Mucosa of descending colon (tissue), 3 donors: ENCODE measurements at regions not wholly inside any gene's neighbourhood (a gene's known extent, or its start where the extent isn't known, plus 50 kb on each side); places are given as distances from the start of the nearest gene placed in this dataset.

ENCODE experiments used
- ATAC-seq: fragments of 200-7000 bp; cut with Tn5 transposase; one replicate; pipeline ENCODE4 v1.9.1; 2020; ENCODE audit warnings: mild to moderate bottlenecking, moderate library complexity
- DNase-seq, 3 donors: peaks; one replicate each; pipeline ENCODE4 v3.0.0-alpha.2; 2020
- H3K36me3 ChIP-seq: fragments of 200-600 bp; one replicate; pipeline ENCODE4 v1.8.0; 2021; ENCODE audit warnings: low read depth, mild to moderate bottlenecking
- H3K4me1 ChIP-seq: fragments of 200-600 bp; one replicate; pipeline ENCODE4 v1.8.0; 2021; ENCODE audit warnings: low read depth, mild to moderate bottlenecking
- H3K4me3 ChIP-seq: fragments of 200-600 bp; one replicate; pipeline ENCODE4 v1.8.0; 2021; ENCODE audit warnings: mild to moderate bottlenecking
- H3K9me3 ChIP-seq: fragments of 200-600 bp; one replicate; pipeline ENCODE4 v1.8.0; 2021; ENCODE audit warnings: mild to moderate bottlenecking
- intact Hi-C, 2 donors: fragments of 100-400 bp; cut with DNase I in 1 of 2; cut with micrococcal nuclease in 1 of 2; formaldehyde crosslinking; loops; one replicate each; pipeline versions ENCODE4 v1.11.0 to v1.11.1; 2022; cut with DNase I, micrococcal nuclease
- TF ChIP-seq, protein P1 (sequence below): fragments of 200-600 bp; IDR thresholded peaks from one replicate; pipeline ENCODE4 v1.8.0; 2022; ENCODE audit warnings: antibody characterized with exemption, mild to moderate bottlenecking
- donor health status: DM: no; HTN: no; CAD: no; lungs with moderate emphysema.
- donor health status: DM: no; HTN: no; CAD: no.
- donor health status: DM: no; HTN: yes; CAD: no.

DNA sequence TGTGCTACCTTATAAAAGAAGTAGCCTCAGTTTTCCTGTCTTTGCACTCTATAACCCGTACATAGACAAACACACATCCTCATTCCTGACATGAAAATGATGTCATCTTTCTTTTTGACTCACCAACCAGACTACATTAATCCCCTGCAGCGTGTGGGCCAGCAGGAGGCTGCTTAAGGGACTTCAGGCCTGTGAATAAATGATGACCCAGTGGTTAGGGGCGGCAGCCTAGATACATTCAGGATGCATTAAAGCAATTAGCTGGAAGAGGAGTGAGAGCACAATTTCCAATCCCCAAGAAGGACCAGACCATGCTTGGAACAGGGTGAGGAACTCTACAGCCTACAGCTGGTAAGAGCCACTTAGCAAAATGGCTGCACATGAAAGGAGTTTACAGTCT is 57.3 kb upstream of the KLF7 start:
- H3K4me1 ChIP-seq: no peaks in the 10 kb centered on the region
- H3K36me3 ChIP-seq: no peaks in the 10 kb centered on the region
- ATAC-seq: no peak
- no peaks in the 10 kb centered on the region for H3K9me3 ChIP-seq
- TF ChIP-seq, protein P1, sequence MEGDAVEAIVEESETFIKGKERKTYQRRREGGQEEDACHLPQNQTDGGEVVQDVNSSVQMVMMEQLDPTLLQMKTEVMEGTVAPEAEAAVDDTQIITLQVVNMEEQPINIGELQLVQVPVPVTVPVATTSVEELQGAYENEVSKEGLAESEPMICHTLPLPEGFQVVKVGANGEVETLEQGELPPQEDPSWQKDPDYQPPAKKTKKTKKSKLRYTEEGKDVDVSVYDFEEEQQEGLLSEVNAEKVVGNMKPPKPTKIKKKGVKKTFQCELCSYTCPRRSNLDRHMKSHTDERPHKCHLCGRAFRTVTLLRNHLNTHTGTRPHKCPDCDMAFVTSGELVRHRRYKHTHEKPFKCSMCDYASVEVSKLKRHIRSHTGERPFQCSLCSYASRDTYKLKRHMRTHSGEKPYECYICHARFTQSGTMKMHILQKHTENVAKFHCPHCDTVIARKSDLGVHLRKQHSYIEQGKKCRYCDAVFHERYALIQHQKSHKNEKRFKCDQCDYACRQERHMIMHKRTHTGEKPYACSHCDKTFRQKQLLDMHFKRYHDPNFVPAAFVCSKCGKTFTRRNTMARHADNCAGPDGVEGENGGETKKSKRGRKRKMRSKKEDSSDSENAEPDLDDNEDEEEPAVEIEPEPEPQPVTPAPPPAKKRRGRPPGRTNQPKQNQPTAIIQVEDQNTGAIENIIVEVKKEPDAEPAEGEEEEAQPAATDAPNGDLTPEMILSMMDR: no peak
- H3K4me3 ChIP-seq: no peak overlapping the region
- DNase-seq: no peak
- intact Hi-C loops: no loop called here

DNA sequence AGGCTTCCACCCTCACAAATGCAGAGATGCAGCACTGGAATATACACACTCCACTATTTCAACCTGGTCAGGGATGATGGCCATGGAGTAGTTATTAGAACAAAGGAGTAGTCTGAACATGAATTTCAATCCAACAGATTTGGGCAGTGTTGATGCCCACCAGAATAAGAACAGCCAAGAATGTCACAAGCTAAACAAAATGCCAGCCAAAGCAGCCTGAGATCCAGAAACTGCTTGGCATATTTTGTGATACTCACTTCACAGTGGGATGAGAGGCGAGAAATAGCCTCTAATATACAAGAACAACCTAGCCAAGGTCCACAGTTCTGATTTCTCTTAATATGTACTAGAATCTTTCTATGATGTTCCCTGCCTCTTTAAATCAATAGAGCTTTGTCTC is 58.6 kb upstream of the KLF7 start:
- TF ChIP-seq, protein P1: no peak
- ATAC-seq: no peak
- DNase-seq: no peak
- intact Hi-C loops: no loop called here
- Histone ChIP-seq H3K9me3 (no peaks in the 10 kb centered on the region), H3K4me1 (no peaks in the 10 kb centered on the region), H3K36me3 (no peaks in the 10 kb centered on the region), H3K4me3 (no peak overlapping the region)

DNA sequence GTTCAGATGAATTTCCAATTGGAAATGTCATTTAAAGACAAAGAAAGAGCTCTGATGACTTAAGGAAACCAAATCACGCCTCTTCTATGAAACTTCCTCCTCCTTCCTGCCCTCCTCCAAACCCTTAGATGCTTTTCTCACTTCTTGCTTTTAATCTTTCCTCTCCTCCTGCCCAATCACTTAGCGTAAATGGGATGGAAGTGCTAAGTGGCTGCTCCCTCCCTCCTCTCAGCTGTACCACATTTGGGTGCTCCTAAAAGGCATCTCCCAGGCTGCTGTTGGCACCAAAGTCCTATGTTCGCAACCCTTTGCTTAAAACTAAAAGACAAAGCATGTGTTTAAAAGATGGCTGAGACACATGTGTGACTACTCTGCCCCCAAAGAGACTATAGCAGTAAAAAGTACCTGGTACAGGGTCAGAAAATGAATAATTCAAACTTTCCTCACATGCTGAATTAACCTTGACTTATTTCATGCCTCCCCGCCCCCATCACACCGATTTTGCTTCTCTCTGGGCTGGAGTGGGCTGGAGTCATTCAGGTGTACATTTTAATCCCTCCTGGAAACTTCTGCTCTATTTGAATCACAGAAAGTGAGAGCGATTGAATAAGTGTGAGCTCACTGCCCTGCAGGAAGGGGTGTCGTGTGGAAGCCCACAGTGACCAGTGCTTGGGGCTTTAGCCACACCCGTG is 59.2 kb upstream of the KLF7 start:
- no peaks in the 10 kb centered on the region for H3K36me3 ChIP-seq
- TF ChIP-seq, protein P1: no peak
- ATAC-seq (no peak), DNase-seq (no peak)
- no peak overlapping the region for H3K4me3 ChIP-seq
- intact Hi-C loops: no loop called here
- H3K4me1 ChIP-seq: no peaks in the 10 kb centered on the region
- H3K9me3 ChIP-seq: no peaks in the 10 kb centered on the region

DNA sequence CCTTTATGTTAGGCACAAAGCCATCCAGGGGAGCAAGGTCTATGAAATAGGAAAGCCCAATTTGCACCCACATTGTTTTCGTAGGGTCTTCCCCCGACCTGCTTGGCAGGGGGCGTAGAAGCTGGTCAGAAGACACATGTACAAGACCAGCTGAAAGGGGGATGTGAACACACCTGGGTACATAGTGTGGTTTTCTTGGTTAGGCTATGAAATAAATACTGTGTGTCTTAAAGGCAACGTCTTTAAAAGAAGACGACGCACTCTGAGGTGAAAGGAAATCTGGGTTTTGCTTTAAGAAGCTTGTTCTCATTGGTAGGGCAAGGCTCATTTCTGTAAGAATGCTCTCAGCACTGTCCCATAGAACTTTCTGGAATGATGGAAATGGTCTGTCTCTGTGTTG is 60.0 kb upstream of the KLF7 start:
- Histone ChIP-seq H3K36me3 (no peaks in the 10 kb centered on the region), H3K9me3 (no peaks in the 10 kb centered on the region), H3K4me3 (no peak overlapping the region), H3K4me1 (no peaks in the 10 kb centered on the region)
- TF ChIP-seq, protein P1: no peak
- DNase-seq: no peak
- ATAC-seq: no peak
- intact Hi-C loops: no loop called here

DNA sequence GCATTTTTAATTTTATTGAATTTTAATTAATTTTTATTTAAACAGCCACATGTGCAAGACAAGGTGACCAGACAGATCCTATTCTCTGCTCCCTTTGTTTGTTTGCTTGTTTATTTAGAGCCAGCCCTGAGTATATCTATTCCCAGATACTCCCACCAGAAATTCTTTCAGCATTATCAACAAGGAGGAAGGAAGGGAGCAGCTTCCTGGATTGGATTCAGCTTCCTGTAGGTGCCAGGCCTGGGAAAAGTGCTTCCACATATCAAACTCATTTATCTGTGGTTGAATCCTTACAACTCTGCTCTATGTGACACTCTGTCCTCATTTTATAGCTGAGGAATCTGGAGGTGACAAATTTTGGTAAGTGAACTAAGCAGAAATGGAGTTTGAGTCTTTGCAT is 60.5 kb upstream of the KLF7 start:
- no peaks in the 10 kb centered on the region for H3K36me3 ChIP-seq
- no peaks in the 10 kb centered on the region for H3K4me1 ChIP-seq
- no peak for ATAC-seq
- TF ChIP-seq, protein P1: no peak
- no peak for DNase-seq
- intact Hi-C loops: no loop called here
- H3K9me3 ChIP-seq: no peaks in the 10 kb centered on the region
- no peak overlapping the region for H3K4me3 ChIP-seq

DNA sequence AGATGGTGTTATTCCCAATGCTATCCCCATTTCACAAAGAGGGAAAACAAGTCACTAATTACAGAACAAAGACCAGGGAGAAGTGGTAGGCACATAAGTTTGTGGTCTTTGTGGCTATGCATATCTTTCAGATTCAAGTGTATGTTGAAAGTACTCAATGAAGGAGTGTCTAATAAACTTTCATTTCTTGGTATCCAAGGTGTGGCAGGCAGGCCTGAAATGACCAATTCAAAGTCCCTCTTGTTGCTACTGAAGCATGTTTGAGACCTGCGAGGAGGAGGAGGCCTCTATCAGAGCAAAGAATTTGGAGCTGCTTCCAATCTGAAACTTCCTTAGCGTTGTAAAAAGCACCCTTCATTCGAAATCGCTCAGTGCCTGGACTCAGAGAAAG is 60.9 kb upstream of the KLF7 start:
- no peaks in the 10 kb centered on the region for H3K9me3 ChIP-seq
- intact Hi-C loops: no loop called here
- no peaks in the 10 kb centered on the region for H3K36me3 ChIP-seq
- H3K4me3 ChIP-seq: no peak overlapping the region
- ATAC-seq (no peak), DNase-seq (no peak)
- TF ChIP-seq, protein P1: no peak
- no peaks in the 10 kb centered on the region for H3K4me1 ChIP-seq
